Loucy (cell line): ENCODE measurements at regions not wholly inside any gene's neighbourhood (a gene's known extent, or its start where the extent isn't known, plus 50 kb on each side); places are given as distances from the start of the nearest gene placed in this dataset.

ENCODE experiments used
- H2AFZ ChIP-seq: fragments of 200-600 bp; sonication (generic); 2 replicates; pipeline ENCODE4 v1.6.0; 2016; ENCODE audit warnings: antibody characterized with exemption, mild to moderate bottlenecking, low read length, moderate library complexity
- H3F3A ChIP-seq: fragments of 200-600 bp; 2 replicates; pipeline ENCODE4 v1.6.0; 2016; ENCODE audit warnings: antibody characterized with exemption, low read depth, mild to moderate bottlenecking
- H3K27me3 ChIP-seq: fragments of 200-600 bp; sonication (generic); 2 replicates; pipeline ENCODE4 v1.6.1; 2014; ENCODE audit warnings: low read length, mild to moderate bottlenecking; ENCODE audit not compliant: insufficient read depth, poor library complexity, severe bottlenecking
- H3K36me3 ChIP-seq: fragments of 200-600 bp; sonication (generic); 2 replicates; pipeline ENCODE4 v1.6.1; 2016; ENCODE audit warnings: low read length; ENCODE audit not compliant: insufficient read depth
- H3K4me1 ChIP-seq: fragments of 200-600 bp; sonication (generic); 2 replicates; pipeline ENCODE4 v1.5.1; 2014; ENCODE audit warnings: low read length, mild to moderate bottlenecking; ENCODE audit not compliant: insufficient read depth, poor library complexity, severe bottlenecking
- H3K4me2 ChIP-seq: fragments of 200-600 bp; sonication (generic); 2 replicates; pipeline ENCODE4 v1.6.0; 2014; ENCODE audit warnings: antibody characterized with exemption, low read length, low read depth, mild to moderate bottlenecking; ENCODE audit not compliant: poor library complexity, severe bottlenecking
- H3K4me3 ChIP-seq: fragments of 200-600 bp; sonication (generic); 2 replicates; pipeline ENCODE4 v1.5.1; 2014; ENCODE audit warnings: low read length, mild to moderate bottlenecking, mixed read lengths; ENCODE audit not compliant: poor library complexity, severe bottlenecking
- H3K79me2 ChIP-seq: fragments of 200-600 bp; sonication (generic); 2 replicates; pipeline ENCODE4 v1.6.1; 2014; ENCODE audit warnings: low read length; ENCODE audit not compliant: insufficient read depth
- H3K9ac ChIP-seq: fragments of 200-600 bp; sonication (generic); 2 replicates; pipeline ENCODE4 v1.6.0; 2014; ENCODE audit warnings: mild to moderate bottlenecking, low read depth, low read length, moderate library complexity; ENCODE audit not compliant: poor library complexity, severe bottlenecking
- H3K9me2 ChIP-seq: fragments of 200-600 bp; sonication (generic); replicated peaks from 2 replicates; pipeline ENCODE4 v1.6.1; 2016; ENCODE audit warnings: low read depth, low read length, mixed read lengths
- H3K9me3 ChIP-seq: fragments of 200-600 bp; sonication (generic); 2 replicates; pipeline ENCODE4 v1.6.1; 2014; ENCODE audit warnings: mild to moderate bottlenecking, antibody characterized with exemption, low read length, low read depth; ENCODE audit not compliant: insufficient read depth
- H4K20me1 ChIP-seq: fragments of 200-600 bp; sonication (generic); 2 replicates; pipeline ENCODE4 v1.6.0; 2014; ENCODE audit warnings: antibody characterized with exemption, low read length, mild to moderate bottlenecking; ENCODE audit not compliant: insufficient read depth, poor library complexity, severe bottlenecking
- EZH2phosphoT487 ChIP-seq: fragments of 200-600 bp; IDR thresholded peaks from 2 replicates; pipeline ENCODE4 v1.6.1; 2018; ENCODE audit warnings: antibody characterized with exemption, mild to moderate bottlenecking, moderate library complexity, borderline replicate concordance
- TF ChIP-seq, protein P1 (sequence below): fragments of 200-600 bp; sonication (generic); conservative IDR thresholded peaks from 2 replicates; pipeline ENCODE4 v1.5.1; 2014; ENCODE audit warnings: mild to moderate bottlenecking, antibody characterized with exemption, low read length

DNA sequence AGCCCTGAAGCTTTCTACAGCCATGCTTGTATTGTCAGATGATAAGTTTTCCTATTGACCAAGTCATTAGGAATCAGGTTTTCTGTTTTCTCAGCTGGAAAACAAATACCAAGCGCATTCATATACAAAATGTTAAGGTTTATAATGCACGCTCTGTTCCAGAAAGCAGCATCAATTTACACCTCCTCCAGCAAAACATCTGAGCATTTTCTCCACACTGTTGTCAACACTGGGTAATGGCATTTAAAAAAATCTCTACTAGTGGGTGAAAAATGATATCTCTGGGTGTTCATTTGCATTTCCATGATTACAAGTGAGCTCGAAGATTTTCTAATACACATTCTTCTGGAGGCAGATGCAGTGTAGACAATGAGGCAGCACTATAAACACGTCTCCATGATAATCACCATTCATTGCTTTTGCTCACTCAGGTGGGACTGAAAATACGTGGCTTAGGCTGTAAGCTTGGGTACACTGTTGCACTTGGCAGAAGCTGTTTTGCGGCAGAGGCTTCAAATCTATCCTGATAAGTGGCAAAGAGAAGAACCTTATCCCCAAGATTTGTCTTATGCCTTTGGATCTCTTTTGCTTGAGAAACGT is 114.8 kb upstream of the PLPP4 start:
- Histone ChIP-seq H3K27me3 (no peaks in the 10 kb centered on the region), H3K9me2 (no peaks in the 10 kb centered on the region), H3K36me3 (no peaks in the 10 kb centered on the region), H4K20me1 (no peaks in the 10 kb centered on the region), H3K9me3 (no peaks in the 10 kb centered on the region), H3K4me2 (no peak overlapping the region), H2AFZ (no peak overlapping the region), H3K4me1 (no peaks in the 10 kb centered on the region), H3K79me2 (no peaks in the 10 kb centered on the region), H3K9ac (no peak overlapping the region), H3K4me3 (no peak overlapping the region), H3F3A (no peaks in the 10 kb centered on the region)
- TF ChIP-seq EZH2phosphoT487: no peak
- TF ChIP-seq, protein P1, sequence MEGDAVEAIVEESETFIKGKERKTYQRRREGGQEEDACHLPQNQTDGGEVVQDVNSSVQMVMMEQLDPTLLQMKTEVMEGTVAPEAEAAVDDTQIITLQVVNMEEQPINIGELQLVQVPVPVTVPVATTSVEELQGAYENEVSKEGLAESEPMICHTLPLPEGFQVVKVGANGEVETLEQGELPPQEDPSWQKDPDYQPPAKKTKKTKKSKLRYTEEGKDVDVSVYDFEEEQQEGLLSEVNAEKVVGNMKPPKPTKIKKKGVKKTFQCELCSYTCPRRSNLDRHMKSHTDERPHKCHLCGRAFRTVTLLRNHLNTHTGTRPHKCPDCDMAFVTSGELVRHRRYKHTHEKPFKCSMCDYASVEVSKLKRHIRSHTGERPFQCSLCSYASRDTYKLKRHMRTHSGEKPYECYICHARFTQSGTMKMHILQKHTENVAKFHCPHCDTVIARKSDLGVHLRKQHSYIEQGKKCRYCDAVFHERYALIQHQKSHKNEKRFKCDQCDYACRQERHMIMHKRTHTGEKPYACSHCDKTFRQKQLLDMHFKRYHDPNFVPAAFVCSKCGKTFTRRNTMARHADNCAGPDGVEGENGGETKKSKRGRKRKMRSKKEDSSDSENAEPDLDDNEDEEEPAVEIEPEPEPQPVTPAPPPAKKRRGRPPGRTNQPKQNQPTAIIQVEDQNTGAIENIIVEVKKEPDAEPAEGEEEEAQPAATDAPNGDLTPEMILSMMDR: no peak

DNA sequence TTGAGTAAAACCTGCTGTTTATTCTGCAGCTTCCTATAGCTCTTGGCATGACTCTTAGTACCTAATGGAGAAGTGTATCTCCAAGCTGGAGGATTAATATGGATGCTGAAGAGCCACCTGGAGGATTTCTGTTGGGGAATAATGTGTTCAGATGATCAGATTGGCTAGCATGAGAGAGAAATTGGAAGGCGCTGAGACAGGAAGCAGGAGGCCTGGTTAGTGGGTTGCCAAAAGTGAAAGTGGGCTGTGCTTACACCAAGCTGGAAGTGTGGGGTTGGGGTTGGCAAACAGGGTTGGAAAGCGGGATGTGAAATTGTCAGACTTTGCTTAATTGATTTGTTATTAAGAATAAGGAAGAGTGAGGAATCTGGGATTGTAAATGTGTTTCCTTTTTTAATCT is 111.8 kb upstream of the PLPP4 start:
- H3K4me3 ChIP-seq: no peak overlapping the region
- H3K36me3 ChIP-seq: no peaks in the 10 kb centered on the region
- no peaks in the 10 kb centered on the region for H3K79me2 ChIP-seq
- no peaks in the 10 kb centered on the region for H4K20me1 ChIP-seq
- no peaks in the 10 kb centered on the region for H3K9me3 ChIP-seq
- TF ChIP-seq EZH2phosphoT487: no peak
- TF ChIP-seq, protein P1: no peak
- H3K9me2 ChIP-seq: no peaks in the 10 kb centered on the region
- H3K9ac ChIP-seq: no peak overlapping the region
- no peaks in the 10 kb centered on the region for H3K4me1 ChIP-seq
- no peak overlapping the region for H3K4me2 ChIP-seq
- no peaks in the 10 kb centered on the region for H3F3A ChIP-seq
- peak overlapping the region; percentile 55; the same call in 1 of the 2 replicates for H2AFZ ChIP-seq
- H3K27me3 ChIP-seq: no peaks in the 10 kb centered on the region

DNA sequence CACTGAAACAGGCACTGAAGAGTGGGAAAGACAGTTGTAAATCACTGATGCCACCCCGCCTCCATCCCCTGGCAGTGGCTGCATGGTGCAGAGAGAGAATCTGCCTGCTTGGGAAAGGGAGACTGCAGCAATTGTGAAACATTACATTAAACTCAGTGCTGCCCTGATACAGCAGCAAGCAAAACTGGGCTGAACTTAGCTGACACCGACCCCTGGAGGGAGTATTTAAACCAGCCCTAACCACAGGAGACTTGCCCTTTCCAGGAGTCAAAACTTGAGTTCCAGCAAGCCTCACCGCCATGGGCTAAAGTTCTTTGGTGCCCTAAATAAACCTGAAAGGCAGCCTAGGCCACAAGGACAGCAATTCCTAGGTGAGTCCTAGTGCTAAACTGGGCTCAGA is 109.4 kb upstream of the PLPP4 start:
- TF ChIP-seq, protein P1: no peak
- TF ChIP-seq EZH2phosphoT487: no peak
- no peak overlapping the region for H3K4me2 ChIP-seq
- H3K9me3 ChIP-seq: no peaks in the 10 kb centered on the region
- H3K36me3 ChIP-seq: no peaks in the 10 kb centered on the region
- H3F3A ChIP-seq: no peaks in the 10 kb centered on the region
- no peak overlapping the region for H3K9ac ChIP-seq
- no peaks in the 10 kb centered on the region for H3K4me1 ChIP-seq
- H4K20me1 ChIP-seq: no peaks in the 10 kb centered on the region
- H3K4me3 ChIP-seq: no peak overlapping the region
- H3K9me2 ChIP-seq: no peaks in the 10 kb centered on the region
- no peak overlapping the region for H2AFZ ChIP-seq
- no peaks in the 10 kb centered on the region for H3K27me3 ChIP-seq
- H3K79me2 ChIP-seq: no peaks in the 10 kb centered on the region
